ENCODE measurements at regions not wholly inside any gene's neighbourhood (a gene's known extent, or its start where the extent isn't known, plus 50 kb on each side); places are given as distances from the start of the nearest gene placed in this dataset.

DNA sequence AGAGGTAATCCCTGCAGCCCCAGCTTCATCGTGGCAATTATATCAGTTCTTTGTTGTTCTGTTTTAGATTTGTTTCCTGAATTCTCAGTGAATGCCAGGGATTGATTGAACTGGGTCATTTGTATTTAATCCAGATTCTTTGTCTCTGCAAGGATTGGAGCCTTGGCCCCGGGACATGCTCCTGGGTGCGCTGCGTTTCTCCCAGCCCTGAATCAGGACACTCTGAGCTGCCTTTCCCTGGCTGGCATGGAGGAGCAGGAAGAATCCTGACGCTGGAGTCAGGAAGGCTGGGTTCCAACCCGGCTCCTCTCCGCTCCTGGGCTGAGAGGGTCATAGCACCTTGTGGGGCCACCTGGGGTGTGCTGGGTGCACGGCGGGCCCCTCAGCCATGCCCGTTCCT, 545.6 kb downstream of the QKI start:
- peaks cover 0 to 16% (median 0%) of the 10 kb centered on the region in 3 donors for H3K4me1 ChIP-seq
- no peak for ATAC-seq
- WGBS, 2 donors (ENCODE audit: low coverage in 1 of 2): 40 to 81% methylated on average over 1 to 7 of the region's 10 CpGs
- H3K36me3 ChIP-seq: no peaks in the 10 kb centered on the region
- H3K27me3 ChIP-seq: no peaks in the 10 kb centered on the region
- no peak overlapping the region for H3K27ac ChIP-seq
- no peaks in the 10 kb centered on the region for H3K9me3 ChIP-seq
- TF ChIP-seq CTCF (IDR thresholded peaks at IDR 0.05): no peak
- no peak for TF ChIP-seq POLR2A (IDR thresholded peaks at IDR 0.05)
- no peak for TF ChIP-seq EP300 (IDR thresholded peaks at IDR 0.05)
- TF ChIP-seq POLR2AphosphoS5 (IDR thresholded peaks at IDR 0.05): no peak
- no peak overlapping the region for H3K4me3 ChIP-seq

DNA sequence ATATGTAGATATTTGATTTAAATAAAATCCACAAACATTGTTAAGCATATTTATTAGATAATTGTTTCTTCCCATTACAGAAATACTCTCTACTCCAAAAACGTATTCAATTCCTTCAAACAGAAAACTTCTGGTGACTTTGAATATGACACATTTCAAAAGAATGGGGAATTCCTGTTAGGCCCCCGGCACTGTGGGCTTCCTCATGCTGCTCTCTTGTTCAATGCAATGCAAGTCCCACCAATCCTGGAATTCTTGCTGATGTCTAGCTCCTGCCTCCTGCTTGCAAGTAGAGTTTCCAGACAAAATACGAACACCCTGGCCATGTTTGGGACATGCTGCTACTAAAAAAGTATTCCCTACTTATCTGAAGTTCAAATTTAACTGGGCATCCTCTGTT, 544.1 kb downstream of the QKI start:
- 75 to 78% methylated on average over 3 of the region's 3 CpGs for WGBS, 2 donors (ENCODE audit: low coverage in 1 of 2)
- Histone ChIP-seq H3K27ac (no peak overlapping the region), H3K4me1 (peaks cover 0 to 15% (median 0%) of the 10 kb centered on the region in 3 donors), H3K27me3 (no peaks in the 10 kb centered on the region), H3K36me3 (no peaks in the 10 kb centered on the region), H3K9me3 (no peaks in the 10 kb centered on the region), H3K4me3 (no peak overlapping the region)
- no peak for ATAC-seq
- no peak for TF ChIP-seq POLR2AphosphoS5 (IDR thresholded peaks at IDR 0.05)
- TF ChIP-seq CTCF (IDR thresholded peaks at IDR 0.05): no peak
- no peak for TF ChIP-seq POLR2A (IDR thresholded peaks at IDR 0.05)
- TF ChIP-seq EP300 (IDR thresholded peaks at IDR 0.05): no peak

DNA sequence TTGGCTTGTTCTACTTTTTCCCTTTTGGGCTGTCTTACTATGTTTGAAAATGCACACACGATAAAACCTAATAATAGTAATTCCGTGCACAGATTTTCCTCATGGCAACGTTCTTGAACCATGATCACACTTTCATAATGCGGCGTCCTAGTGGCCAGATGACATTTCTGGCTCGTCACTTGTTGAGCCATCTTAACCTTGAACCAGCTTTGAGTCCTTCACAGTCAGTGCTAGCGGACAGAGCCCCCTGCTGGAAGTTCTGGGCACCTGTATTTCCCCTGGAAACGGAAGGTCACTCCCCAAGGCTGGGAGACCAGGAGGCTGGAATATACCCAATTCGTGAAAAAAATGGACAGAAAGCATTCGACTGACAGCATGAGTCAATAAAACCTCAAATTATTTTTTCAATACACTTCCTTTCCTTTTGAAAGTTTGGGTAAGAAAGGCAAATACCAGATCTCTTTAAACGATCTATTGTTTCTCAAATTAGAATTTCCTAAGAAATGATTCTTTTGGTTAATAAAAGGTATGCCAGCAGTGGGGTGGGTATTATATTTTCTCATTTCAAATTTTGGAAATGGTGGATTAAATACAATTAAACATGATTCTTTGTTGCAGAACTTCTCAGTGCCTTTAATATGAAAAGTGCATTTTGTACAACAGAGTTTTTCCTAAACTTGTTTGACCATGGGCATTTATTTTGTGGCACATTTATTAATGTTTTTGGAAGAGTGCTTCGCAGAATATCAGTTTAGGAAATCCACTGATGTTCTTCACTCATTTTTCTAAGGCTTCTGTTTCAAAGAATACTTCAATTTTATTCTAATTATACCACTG, 542.3 kb downstream of the QKI start:
- no peak overlapping the region for H3K27ac ChIP-seq
- H3K4me3 ChIP-seq: no peak overlapping the region
- WGBS, 2 donors (ENCODE audit: low coverage in 1 of 2): 27 to 33% methylated on average over 12 of the region's 12 CpGs
- no peaks in the 10 kb centered on the region for H3K9me3 ChIP-seq
- no peak for TF ChIP-seq POLR2A (IDR thresholded peaks at IDR 0.05)
- no peak for TF ChIP-seq POLR2AphosphoS5 (IDR thresholded peaks at IDR 0.05)
- TF ChIP-seq EP300 (IDR thresholded peaks at IDR 0.05): no peak
- peak; percentile 76 to 90 (median 86) for TF ChIP-seq CTCF (IDR thresholded peaks at IDR 0.05)
- no peaks in the 10 kb centered on the region for H3K36me3 ChIP-seq
- H3K4me1 ChIP-seq: peaks cover 0 to 15% (median 0%) of the 10 kb centered on the region in 3 donors
- H3K27me3 ChIP-seq: no peaks in the 10 kb centered on the region
- ATAC-seq: peak; percentile 86

DNA sequence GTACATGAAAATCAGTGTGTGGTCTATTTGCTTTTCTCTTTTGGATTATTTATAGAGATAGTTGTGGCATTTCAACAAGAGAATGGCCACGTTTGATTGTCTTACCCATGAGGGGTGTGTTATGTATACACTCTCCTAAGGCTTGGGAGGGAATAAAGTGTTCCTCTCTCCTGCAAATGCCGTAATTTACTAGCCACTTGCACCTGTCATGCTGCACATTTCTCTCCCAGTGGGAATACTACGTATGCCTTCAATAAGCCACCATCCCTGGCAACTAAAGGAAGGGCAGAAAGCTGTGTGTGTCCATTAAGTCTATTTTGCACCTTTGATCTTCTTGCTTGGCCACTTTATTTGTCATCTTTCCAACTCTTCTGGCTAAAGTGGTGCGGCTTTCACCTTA, 541.2 kb downstream of the QKI start:
- Histone ChIP-seq H3K27ac (no peak overlapping the region), H3K9me3 (no peaks in the 10 kb centered on the region), H3K27me3 (no peaks in the 10 kb centered on the region), H3K4me3 (no peak overlapping the region), H3K4me1 (peaks cover 0 to 15% (median 0%) of the 10 kb centered on the region in 3 donors), H3K36me3 (no peaks in the 10 kb centered on the region)
- ATAC-seq: no peak
- WGBS, 2 donors (ENCODE audit: low coverage in 1 of 2): 85 to 92% methylated on average over 4 of the region's 4 CpGs
- TF ChIP-seq POLR2AphosphoS5 (IDR thresholded peaks at IDR 0.05) (no peak), CTCF (IDR thresholded peaks at IDR 0.05) (no peak), EP300 (IDR thresholded peaks at IDR 0.05) (no peak), POLR2A (IDR thresholded peaks at IDR 0.05) (no peak)

GRCh38 chr6:163955096-163955495, 540.6 kb downstream of the QKI start:
- Histone ChIP-seq H3K4me1 (peaks cover 0 to 14% (median 0%) of the 10 kb centered on the region in 3 donors), H3K27ac (no peak overlapping the region), H3K9me3 (no peaks in the 10 kb centered on the region), H3K36me3 (no peaks in the 10 kb centered on the region), H3K4me3 (no peak overlapping the region), H3K27me3 (no peaks in the 10 kb centered on the region)
- no peak for ATAC-seq
- WGBS, 2 donors (ENCODE audit: low coverage in 1 of 2): 66 to 100% methylated on average over 3 to 4 of the region's 4 CpGs
- no peak for TF ChIP-seq CTCF (IDR thresholded peaks at IDR 0.05)
- TF ChIP-seq POLR2A (IDR thresholded peaks at IDR 0.05): no peak
- TF ChIP-seq POLR2AphosphoS5 (IDR thresholded peaks at IDR 0.05): no peak
- no peak for TF ChIP-seq EP300 (IDR thresholded peaks at IDR 0.05)
